H1 (cell line): ENCODE measurements at regions not wholly inside any gene's neighbourhood (a gene's known extent, or its start where the extent isn't known, plus 50 kb on each side); places are given as distances from the start of the nearest gene placed in this dataset.

Source experiments
- CTCF ChIA-PET: fragments of 300-600 bp; sonication (Branson Sonifier 250); formaldehyde crosslinking; loops from one replicate; lab custom pipeline; 2021; ENCODE audit not compliant: partially characterized antibody; lab: Charles Lee
- POLR2A ChIA-PET: fragments of 300-600 bp; sonication (Branson Sonifier 250); formaldehyde crosslinking; loops from one replicate; lab custom pipeline; 2021; ENCODE audit warnings: inconsistent platforms; ENCODE audit not compliant: partially characterized antibody; lab: Charles Lee
- DNase-seq, 2 experiments: peaks; one replicate each; pipeline versions ENCODE4 v3.0.0 to v3.0.0-alpha.2; 2010 to 2022; ENCODE audit warnings: low spot score in 2 of 2, low read depth in 1 of 2, mixed read lengths in 1 of 2
- FAIRE-seq: peaks from 2 replicates; lab custom pipeline; 2011; peaks lifted over from hg19 to GRCh38; lab: Jason Lieb, UNC
- H2AFZ ChIP-seq: 2 replicates; pipeline ENCODE4 v1.8.1; 2012; ENCODE audit warnings: low read length, inconsistent platforms
- H2AK5ac ChIP-seq: 2 replicates; pipeline ENCODE4 v1.6.1; 2013; ENCODE audit warnings: low read depth, low read length
- H2BK120ac ChIP-seq: replicated peaks from 2 replicates; pipeline ENCODE3; 2013; ENCODE audit warnings: low read depth, low read length, inconsistent platforms
- H2BK12ac ChIP-seq: 2 replicates; pipeline ENCODE4 v1.6.1; 2013; ENCODE audit warnings: low read depth, low read length
- H2BK15ac ChIP-seq: 2 replicates; pipeline ENCODE4 v1.6.1; 2013; ENCODE audit warnings: low read length
- H2BK20ac ChIP-seq: 2 replicates; pipeline ENCODE4 v1.6.1; 2013; ENCODE audit warnings: low read length
- H2BK5ac ChIP-seq: 2 replicates; pipeline ENCODE4 v1.6.1; 2013; ENCODE audit warnings: low read depth, low read length
- H3K14ac ChIP-seq: 2 replicates; pipeline ENCODE4 v1.6.1; 2013; ENCODE audit warnings: inconsistent platforms; ENCODE audit not compliant: insufficient read length
- H3K18ac ChIP-seq: 2 replicates; pipeline ENCODE4 v1.6.1; 2013; ENCODE audit warnings: low read length; ENCODE audit errors: extremely low read depth
- H3K23ac ChIP-seq: 2 replicates; pipeline ENCODE4 v1.6.1; 2013; ENCODE audit warnings: inconsistent platforms; ENCODE audit not compliant: insufficient read length
- H3K23me2 ChIP-seq: 2 replicates; pipeline ENCODE4 v1.6.1; 2013; ENCODE audit warnings: low read depth, low read length
- H3K27ac ChIP-seq: 2 replicates; pipeline ENCODE4 v1.6.1; 2011; ENCODE audit warnings: low read depth, low read length, inconsistent platforms
- H3K27me3 ChIP-seq, 4 experiments: replicated peaks in 1 of 4; 1 replicate in 1 of 4; 2 replicates in 3 of 4; pipeline versions ENCODE4 v1.6.1 to v1.8.1; 2011 to 2013; ENCODE audit warnings: low read length in 3 of 4, mild to moderate bottlenecking in 3 of 4, inconsistent platforms in 2 of 4, mixed read lengths in 2 of 4, moderate library complexity in 1 of 4; ENCODE audit not compliant: control insufficient read depth in 3 of 4, insufficient read depth in 3 of 4; ENCODE audit errors: extremely low read depth in 1 of 4
- H3K36me3 ChIP-seq, 4 experiments: 2 replicates each; pipeline versions ENCODE4 v1.6.1 to v1.8.1; 2011 to 2013; ENCODE audit warnings: mild to moderate bottlenecking in 4 of 4, low read length in 3 of 4, moderate library complexity in 2 of 4, control low read depth in 1 of 4, inconsistent platforms in 1 of 4; ENCODE audit not compliant: insufficient read depth in 4 of 4, control insufficient read depth in 2 of 4
- H3K4ac ChIP-seq: replicated peaks from 2 replicates; pipeline ENCODE3; 2013; ENCODE audit warnings: low read length, low read depth, mixed read lengths, inconsistent platforms; ENCODE audit not compliant: insufficient read length
- H3K4me1 ChIP-seq, 4 experiments: replicated peaks in 1 of 4; 1 replicate in 1 of 4; 2 replicates in 3 of 4; pipeline versions ENCODE4 v1.6.1 to v1.8.1; 2011 to 2013; ENCODE audit warnings: low read length in 3 of 4, inconsistent platforms in 2 of 4, mixed read lengths in 1 of 4; ENCODE audit not compliant: insufficient read depth in 4 of 4, control insufficient read depth in 3 of 4
- H3K4me2 ChIP-seq, 2 experiments: 2 replicates each; pipeline versions ENCODE4 v1.6.1 to v1.8.1; 2011 to 2013; ENCODE audit warnings: low read depth in 2 of 2, low read length in 2 of 2, control low read depth in 1 of 2, inconsistent platforms in 1 of 2, mild to moderate bottlenecking in 1 of 2; ENCODE audit not compliant: insufficient read depth in 1 of 2
- H3K4me3 ChIP-seq, 4 experiments: fragments of 200-600, 300-600 bp in 1 of 4; sonication (generic), shearing (Covaris generic), sonication (Bioruptor Twin) in 1 of 4; 2 replicates each; pipeline versions ENCODE4 v1.5.1 to v1.8.1; 2011 to 2016; ENCODE audit warnings: low read length in 4 of 4, low read depth in 3 of 4, control low read depth in 2 of 4, inconsistent platforms in 2 of 4, mild to moderate bottlenecking in 2 of 4, mixed read lengths in 1 of 4, moderate library complexity in 1 of 4; ENCODE audit not compliant: insufficient read depth in 2 of 4; ENCODE audit errors: extremely low read depth in 1 of 4
- H3K56ac ChIP-seq: replicated peaks from 2 replicates; pipeline ENCODE3; 2013; ENCODE audit warnings: low read depth, mild to moderate bottlenecking, mixed read lengths, low read length, inconsistent platforms; ENCODE audit not compliant: insufficient read length
- H3K79me1 ChIP-seq: 2 replicates; pipeline ENCODE4 v1.6.1; 2013; ENCODE audit warnings: low read depth, low read length, control low read depth
- H3K79me2 ChIP-seq, 2 experiments: 2 replicates each; pipeline versions ENCODE4 v1.6.1 to v1.8.1; 2012 to 2013; ENCODE audit warnings: low read length in 2 of 2, mild to moderate bottlenecking in 2 of 2, inconsistent platforms in 1 of 2; ENCODE audit not compliant: insufficient read depth in 2 of 2, control insufficient read depth in 1 of 2
- H3K9ac ChIP-seq, 4 experiments: replicated peaks in 1 of 4; 1 replicate in 1 of 4; 2 replicates in 3 of 4; pipeline versions ENCODE4 v1.6.1 to v1.8.1; 2011 to 2013; ENCODE audit warnings: low read depth in 3 of 4, low read length in 3 of 4, control low read depth in 2 of 4, mild to moderate bottlenecking in 2 of 4, moderate library complexity in 2 of 4, inconsistent platforms in 1 of 4; ENCODE audit errors: extremely low read depth in 1 of 4
- H3K9me3 ChIP-seq, 2 experiments: 2 replicates each; pipeline versions ENCODE4 v1.6.1 to v1.8.1; 2012 to 2013; ENCODE audit warnings: mild to moderate bottlenecking in 2 of 2, moderate library complexity in 2 of 2, control low read depth in 1 of 2, inconsistent platforms in 1 of 2, low read depth in 1 of 2, low read length in 1 of 2, mixed read lengths in 1 of 2; ENCODE audit not compliant: insufficient read depth in 2 of 2
- H4K20me1 ChIP-seq, 2 experiments: replicated peaks in 1 of 2; 2 replicates each; pipeline versions ENCODE3 to v1.8.1; 2011 to 2013; ENCODE audit warnings: inconsistent platforms in 2 of 2, low read length in 2 of 2, mild to moderate bottlenecking in 1 of 2; ENCODE audit not compliant: insufficient read depth in 2 of 2, control insufficient read depth in 1 of 2
- H4K5ac ChIP-seq: 2 replicates; pipeline ENCODE4 v1.6.1; 2013; ENCODE audit warnings: low read length, low read depth, mixed read lengths, inconsistent platforms; ENCODE audit not compliant: insufficient read length
- H4K8ac ChIP-seq: 2 replicates; pipeline ENCODE4 v1.8.0; 2013; ENCODE audit warnings: mild to moderate bottlenecking, moderate library complexity, low read length, inconsistent platforms; ENCODE audit not compliant: insufficient read depth; ENCODE audit errors: extremely low read depth
- H4K91ac ChIP-seq: replicated peaks from 2 replicates; pipeline ENCODE3; 2013; ENCODE audit warnings: low read length, mixed read lengths, inconsistent platforms; ENCODE audit not compliant: insufficient read length
- ASH2L ChIP-seq: fragments of 200-600, 300-600 bp; sonication (generic); IDR thresholded peaks from one replicate; pipeline ENCODE4 v1.7.1; 2017; ENCODE audit warnings: low read length
- BRCA1 ChIP-seq: IDR thresholded peaks from 2 replicates; pipeline ENCODE4 v1.6.1; 2012; ENCODE audit warnings: low read depth, low read length, improper control_type of control experiment
- CEBPB ChIP-seq: IDR thresholded peaks from 2 replicates; pipeline ENCODE4 v1.6.1; 2012; ENCODE audit warnings: low read depth, low read length
- PHF8 ChIP-seq: fragments of 200-600 bp; sonication (generic); conservative IDR thresholded peaks from 2 replicates; pipeline ENCODE4 v1.7.1; 2012; ENCODE audit warnings: low read depth, mild to moderate bottlenecking, inconsistent platforms, low read length, moderate library complexity
- RFX5 ChIP-seq: IDR thresholded peaks from 2 replicates; pipeline ENCODE4 v1.6.1; 2011; ENCODE audit warnings: low read depth, low read length, improper control_type of control experiment, borderline replicate concordance
- SIX5 ChIP-seq: IDR thresholded peaks from 2 replicates; pipeline ENCODE4 v1.6.1; 2011; ENCODE audit warnings: mild to moderate bottlenecking, low read depth, low read length
- TAF7 ChIP-seq: optimal IDR thresholded peaks from 2 replicates; pipeline ENCODE3; 2011; ENCODE audit warnings: low read depth, mild to moderate bottlenecking, inconsistent platforms, low read length, moderate library complexity, borderline replicate concordance
- TCF12 ChIP-seq: IDR thresholded peaks from 2 replicates; pipeline ENCODE4 v1.6.1; 2011; ENCODE audit warnings: low read depth, mild to moderate bottlenecking, low read length
- ZNF274 ChIP-seq: IDR thresholded peaks from 2 replicates; pipeline ENCODE4 v1.7.0; 2012; ENCODE audit warnings: low read length, borderline replicate concordance; ENCODE audit errors: extremely low read depth
- WGBS, 2 experiments: shearing (Covaris generic) in 1 of 2; methylation state at CpG; one replicate each; pipeline versions ENCODE4 v1.1.6 to v1.1.7; 2013 to 2015; ENCODE audit warnings: low lambda C conversion rate in 2 of 2, mixed read lengths in 2 of 2, inconsistent platforms in 1 of 2, low coverage in 1 of 2, missing lambda C conversion rate in 1 of 2; ENCODE audit not compliant: insufficient replicate concordance in 2 of 2, insufficient coverage in 1 of 2, insufficient read length in 1 of 2; ENCODE audit errors: extremely low coverage in 1 of 2, missing lambda C conversion rate in 1 of 2; 5-methylcytosine and 5-hydroxymethylcytosine counted together
- TF ChIP-seq, protein P1 (sequence below): IDR thresholded peaks from 2 replicates; pipeline ENCODE4 v1.6.1; 2011; ENCODE audit warnings: low read length, improper control_type of control experiment

GRCh38 chr16:55082591-55082976, 151.9 kb downstream of the IRX5 start (continued):
- TF ChIP-seq TCF12, result no peak

DNA sequence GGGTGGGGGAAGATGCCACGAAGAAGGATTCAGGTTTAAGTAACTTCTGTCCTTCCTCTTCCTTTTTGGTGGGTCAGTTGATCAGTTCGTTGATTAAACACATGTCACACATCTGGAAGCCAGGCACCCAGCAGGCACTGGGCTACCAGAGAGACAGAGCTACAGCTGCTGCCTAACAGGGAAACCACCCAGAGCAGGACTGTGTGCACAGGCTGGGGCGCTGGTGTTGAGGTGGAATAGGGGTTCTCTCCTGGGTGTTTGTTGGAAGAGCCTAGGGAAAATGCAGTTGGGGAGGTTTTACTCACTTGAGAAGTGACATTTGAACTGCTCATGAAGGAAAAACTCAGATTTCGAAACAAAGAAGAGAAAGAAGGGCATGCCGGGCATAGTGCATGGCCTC, 152.4 kb downstream of the IRX5 start:
- no peak overlapping the region for H2AK5ac ChIP-seq
- TF ChIP-seq RFX5 (no peak), TAF7 (no peak), ZNF274 (no peak), PHF8 (no peak), CEBPB (no peak), SIX5 (no peak), BRCA1 (no peak), ASH2L (no peak)
- TF ChIP-seq, protein P1, sequence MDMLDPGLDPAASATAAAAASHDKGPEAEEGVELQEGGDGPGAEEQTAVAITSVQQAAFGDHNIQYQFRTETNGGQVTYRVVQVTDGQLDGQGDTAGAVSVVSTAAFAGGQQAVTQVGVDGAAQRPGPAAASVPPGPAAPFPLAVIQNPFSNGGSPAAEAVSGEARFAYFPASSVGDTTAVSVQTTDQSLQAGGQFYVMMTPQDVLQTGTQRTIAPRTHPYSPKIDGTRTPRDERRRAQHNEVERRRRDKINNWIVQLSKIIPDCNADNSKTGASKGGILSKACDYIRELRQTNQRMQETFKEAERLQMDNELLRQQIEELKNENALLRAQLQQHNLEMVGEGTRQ, result no peak

More for the DNA sequence above, 152.4 kb downstream of the IRX5 start:
- DNase-seq (no peak), FAIRE-seq (no peak)
- H3K79me2 ChIP-seq, result no peaks in the 10 kb centered on the region
- no peak overlapping the region for H4K8ac ChIP-seq
- H3K14ac ChIP-seq, result no peak overlapping the region
- H3K4me3 ChIP-seq, result no peak overlapping the region
- H4K20me1 ChIP-seq, result no peaks in the 10 kb centered on the region
- 95% methylated on average over 5 of the region's 5 CpGs; no CpG with 5 or more reads in 1 of the 2 experiments for WGBS, 2 experiments
- H3K4ac ChIP-seq, result no peak overlapping the region
- H2AFZ ChIP-seq, result no peak overlapping the region
- no peak overlapping the region for H2BK15ac ChIP-seq
- H2BK120ac ChIP-seq, result no peak overlapping the region
- POLR2A ChIA-PET, result interaction anchor here (1.0 kb wide), 1 partner anchor 13 kb away, joined by 3 read pairs; no protein-coding TSS in a partner anchor
- no peaks in the 10 kb centered on the region for H3K36me3 ChIP-seq
- H2BK12ac ChIP-seq, result no peak overlapping the region
- no peak overlapping the region for H3K4me2 ChIP-seq
- H3K27me3 ChIP-seq, result no peaks in the 10 kb centered on the region
- no peak overlapping the region for H2BK20ac ChIP-seq
- H3K9ac ChIP-seq, result no peak overlapping the region
- no peak overlapping the region for H4K91ac ChIP-seq
- H2BK5ac ChIP-seq, result no peak overlapping the region
- H3K27ac ChIP-seq, result no peak overlapping the region
- no peaks in the 10 kb centered on the region; the same call in 1 of the 2 replicates for H3K23me2 ChIP-seq
- H4K5ac ChIP-seq, result no peak overlapping the region
- H3K4me1 ChIP-seq, result no peaks in the 10 kb centered on the region
- H3K9me3 ChIP-seq, result no peaks in the 10 kb centered on the region
- H3K23ac ChIP-seq, result no peak overlapping the region
- CTCF ChIA-PET, result no interaction called here
- H3K79me1 ChIP-seq, result no peaks in the 10 kb centered on the region
- no peak overlapping the region for H3K56ac ChIP-seq
- no peak overlapping the region for H3K18ac ChIP-seq
